NCI-H187 (cell line): ENCODE measurements at regions not wholly inside any gene's neighbourhood (a gene's known extent, or its start where the extent isn't known, plus 50 kb on each side); places are given as distances from the start of the nearest gene placed in this dataset.
"Not testable (repeated sequence)": the region's sequence is repeated elsewhere in the genome, so short reads cannot be mapped to it uniquely, and the experiment has no call there.

ENCODE experiments used
- DNase-seq, 2 experiments: peaks; one replicate each; lab custom pipeline; 2025; lab: John Stamatoyannopoulos, UW

DNA sequence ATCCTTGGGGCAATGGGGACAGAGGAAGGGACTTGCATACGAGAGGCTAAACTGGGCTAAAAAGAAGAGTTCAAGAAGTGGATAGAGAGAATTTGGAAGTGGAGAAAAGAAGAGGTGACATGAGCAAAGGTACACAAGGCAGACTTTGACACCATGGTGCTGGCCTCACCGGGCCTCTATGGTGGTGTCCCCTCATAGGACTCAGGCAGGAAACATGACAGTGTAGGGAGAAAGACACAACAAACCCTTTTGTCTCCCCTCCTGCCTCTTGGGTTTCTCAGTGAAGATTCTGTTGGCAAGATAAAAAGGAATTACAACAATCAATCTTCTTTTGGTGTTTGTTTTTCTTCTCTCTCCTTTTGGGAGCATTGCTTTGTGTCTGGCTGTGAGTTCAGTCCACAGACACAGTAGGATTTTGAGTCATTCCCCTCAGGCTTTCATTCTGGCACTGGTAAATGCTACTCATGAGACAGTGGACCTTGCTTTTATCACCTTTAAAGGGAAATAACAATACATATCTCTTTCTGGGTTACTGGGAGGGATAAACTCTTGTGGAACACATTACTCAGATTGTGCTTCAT lies 827.7 kb downstream of the TNS3 start:
- DNase-seq = no peak

- no peak for DNase-seq
Observed at GRCh38 chr7:46753662-46754061, 828.2 kb downstream of the TNS3 start.

DNA sequence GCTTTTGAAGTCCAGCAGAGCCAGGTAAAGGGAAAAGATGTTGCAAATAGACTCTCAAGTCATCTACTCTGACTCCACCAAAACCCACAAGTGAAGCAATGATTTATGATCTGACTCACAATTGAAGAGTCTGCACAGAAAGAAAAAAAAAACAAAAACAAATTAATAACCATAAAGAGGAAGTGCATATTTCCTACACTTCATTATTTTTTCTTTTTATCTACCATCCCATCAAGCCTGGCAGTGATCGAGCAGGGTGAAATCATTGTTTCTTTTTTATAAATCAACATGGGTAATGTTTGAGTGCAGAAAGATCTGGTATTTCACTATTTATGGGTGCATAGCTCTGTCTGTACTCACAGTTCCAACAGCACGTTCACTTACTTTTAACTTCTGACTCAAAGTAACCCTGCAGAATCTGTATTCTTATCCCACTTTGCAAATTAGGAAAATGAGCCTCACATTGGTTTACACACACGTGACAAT lies 829.0 kb downstream of the TNS3 start:
- no peak for DNase-seq

GRCh38 chr7:46751927-46752723 lies 829.8 kb downstream of the TNS3 start:
- DNase-seq = not testable (repeated sequence)

GRCh38 chr7:46751471-46751870 lies 830.4 kb upstream of the IGFBP3 start:
- DNase-seq = no peak

- no peak for DNase-seq
Observed at GRCh38 chr7:46750321-46750865, 829.3 kb upstream of the IGFBP3 start.

DNA sequence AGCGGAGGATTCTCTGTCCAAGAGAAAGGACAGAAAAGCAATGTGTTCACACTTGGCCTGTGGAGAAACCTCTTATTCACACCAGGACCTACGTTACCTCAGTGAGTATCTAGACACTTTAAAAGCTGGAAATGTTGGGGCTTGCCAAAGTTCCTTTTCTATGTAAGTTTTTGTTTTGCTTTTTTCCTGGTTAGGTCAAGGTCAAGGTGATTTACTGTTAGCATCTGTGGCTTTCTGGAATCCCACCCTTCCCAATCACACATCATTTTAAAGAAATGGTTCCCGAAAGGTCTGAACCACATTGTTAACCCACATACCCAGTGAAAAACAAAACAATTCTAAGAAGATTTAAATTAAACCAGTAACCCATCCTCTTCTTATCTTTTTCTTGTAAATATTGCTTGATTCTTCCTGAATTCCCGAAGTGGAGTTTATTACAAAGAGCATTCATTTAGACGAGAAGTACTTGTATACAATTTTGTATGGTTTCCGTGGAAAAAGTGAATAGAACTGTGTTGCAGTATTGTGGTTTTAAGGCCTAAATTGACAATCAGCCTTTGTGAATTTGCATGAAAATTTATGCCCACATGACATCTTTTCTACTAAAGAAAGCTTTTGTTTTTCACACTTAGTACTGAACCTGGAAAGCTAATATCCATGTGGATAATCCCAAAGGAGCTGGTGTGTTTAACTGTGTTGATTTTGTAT lies 827.0 kb upstream of the IGFBP3 start:
- DNase-seq = no peak

DNA sequence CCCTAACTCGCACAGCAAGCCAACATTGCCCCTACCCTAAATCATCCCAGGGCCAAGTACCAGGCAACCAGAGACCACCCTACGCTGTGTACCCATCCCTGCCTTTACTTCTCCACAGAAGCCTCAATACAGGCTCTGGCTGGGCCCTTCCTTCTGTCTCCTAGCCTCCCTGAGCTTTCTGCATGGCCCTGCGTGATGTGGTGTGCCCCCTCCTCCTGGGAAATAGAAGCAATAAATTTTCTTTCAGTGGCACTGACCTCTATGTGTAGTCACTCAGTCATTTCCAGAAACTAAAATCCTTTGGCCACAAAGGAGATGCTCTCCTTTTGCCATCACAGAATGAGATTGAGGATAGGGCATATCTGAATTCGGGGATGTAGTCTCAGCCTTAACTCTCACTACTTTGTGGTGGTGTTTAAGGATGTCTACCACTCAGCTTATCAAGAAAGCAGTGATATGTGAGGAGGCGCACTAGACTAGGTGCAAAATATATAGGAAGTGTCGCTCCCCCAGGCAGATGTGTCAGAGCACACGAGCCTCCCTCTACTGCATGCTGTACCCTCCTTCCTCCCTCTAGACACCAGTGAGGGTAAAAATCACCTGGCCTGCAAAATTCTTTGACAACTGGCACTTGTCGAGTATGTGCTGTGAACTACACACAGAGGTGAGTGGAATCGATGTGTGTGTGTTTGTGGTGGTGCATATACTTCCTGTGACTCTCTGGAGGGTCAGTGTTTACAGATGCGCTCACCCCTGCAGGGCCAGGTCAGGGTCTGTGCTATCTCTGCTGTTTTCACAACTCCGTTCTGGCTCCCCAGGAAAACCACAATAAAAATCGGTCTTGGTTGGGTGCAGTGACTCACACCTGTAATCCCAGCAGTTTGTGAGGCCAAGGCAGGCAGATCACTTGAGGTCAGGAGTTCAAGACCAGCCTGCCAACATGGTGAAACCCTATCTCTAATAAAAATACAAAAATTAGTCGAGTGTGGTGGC lies 825.9 kb upstream of the IGFBP3 start:
- no peak for DNase-seq

- DNase-seq = no peak
Observed at GRCh38 chr7:46745707-46746090, 824.6 kb upstream of the IGFBP3 start.

- DNase-seq = no peak
Observed at GRCh38 chr7:46744957-46745706, 824.1 kb upstream of the IGFBP3 start.

GRCh38 chr7:46742601-46743000 lies 821.5 kb upstream of the IGFBP3 start:
- no peak for DNase-seq

- no peak for DNase-seq
Observed at GRCh38 chr7:46741938-46742540, 821.0 kb upstream of the IGFBP3 start.

- DNase-seq = no peak
Observed at GRCh38 chr7:46741181-46741580, 820.1 kb upstream of the IGFBP3 start.

GRCh38 chr7:46739518-46740234 lies 818.6 kb upstream of the IGFBP3 start:
- DNase-seq = no peak

DNA sequence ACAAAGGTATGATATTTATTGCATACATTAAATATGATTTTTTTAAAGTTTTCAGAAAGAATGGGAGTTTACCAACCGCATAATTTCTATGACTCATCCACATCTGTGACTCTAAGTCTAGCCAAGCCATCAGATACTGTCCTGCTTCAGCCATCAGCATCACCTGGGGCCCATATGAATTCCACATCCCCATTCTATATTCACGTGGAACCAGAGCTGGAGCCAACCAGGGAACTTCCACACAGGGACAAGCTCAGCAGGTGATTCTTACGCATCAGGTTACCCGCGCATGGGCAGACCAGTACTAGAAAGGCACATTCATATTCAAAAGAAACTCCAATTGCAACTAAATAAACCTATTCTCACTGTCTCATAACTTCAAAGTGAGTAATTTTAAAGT lies 817.7 kb upstream of the IGFBP3 start:
- no peak for DNase-seq

GRCh38 chr7:46738165-46738564 lies 817.1 kb upstream of the IGFBP3 start:
- DNase-seq = no peak

DNA sequence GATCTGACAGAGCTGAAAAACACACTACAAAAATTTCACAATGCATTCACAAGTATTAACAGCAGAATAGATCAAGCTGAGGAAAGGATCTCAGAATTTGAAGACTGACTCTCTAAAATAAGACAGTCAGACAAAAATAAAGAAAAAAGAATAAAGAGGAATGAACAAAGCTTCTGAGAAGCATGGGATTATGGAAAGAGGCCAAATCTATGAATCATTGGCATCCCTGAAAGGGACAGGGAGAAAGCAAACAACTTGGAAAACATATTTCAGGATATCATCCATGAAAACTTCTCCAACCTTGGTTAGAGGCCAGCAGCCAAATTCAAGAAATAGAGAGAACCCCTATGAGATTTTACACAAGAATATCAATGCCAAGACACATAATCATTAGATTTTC lies 804.8 kb upstream of the IGFBP3 start:
- no peak for DNase-seq

GRCh38 chr7:46725136-46725535 lies 804.1 kb upstream of the IGFBP3 start:
- no peak for DNase-seq

DNA sequence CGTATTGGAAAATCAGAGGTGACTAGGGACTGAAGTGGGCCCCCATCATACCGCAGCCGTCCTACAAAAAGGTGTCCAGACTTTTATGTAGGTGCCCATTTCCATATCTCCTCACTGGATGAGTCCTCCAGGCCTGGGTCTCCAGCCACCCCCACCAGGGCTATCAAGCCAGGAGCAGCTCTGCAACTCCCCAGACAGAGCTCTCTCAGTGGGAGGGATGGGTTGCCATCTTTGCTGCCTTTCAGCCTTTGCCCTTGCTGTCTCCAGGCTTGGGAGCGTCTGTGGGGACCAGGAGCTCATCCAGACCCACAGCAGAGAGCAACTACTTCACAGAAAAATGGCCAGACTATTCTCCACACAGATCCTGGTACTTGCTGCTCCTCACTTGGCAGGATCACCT lies 802.7 kb upstream of the IGFBP3 start:
- DNase-seq = no peak

GRCh38 chr7:46723003-46723402 lies 801.9 kb upstream of the IGFBP3 start:
- no peak for DNase-seq
